K562 (cell line): ENCODE measurements at regions not wholly inside any gene's neighbourhood (a gene's known extent, or its start where the extent isn't known, plus 50 kb on each side); places are given as distances from the start of the nearest gene placed in this dataset.

Experiments
- NR3C1 ChIP-seq: sonication (generic); formaldehyde crosslinking; IDR thresholded peaks from 2 replicates; pipeline ENCODE4 v1.8.1; 2022; ENCODE audit warnings: missing genetic modification reagents
- POLR2AphosphoS5 ChIP-seq: IDR thresholded peaks from 2 replicates; pipeline ENCODE4 v1.6.1; 2011; ENCODE audit warnings: mild to moderate bottlenecking, low read depth, low read length, moderate library complexity; ENCODE audit not compliant: control insufficient read depth, insufficient read depth
- RCOR1 ChIP-seq, 2 experiments: IDR thresholded peaks; 2 replicates each; pipeline ENCODE4 v1.6.1; 2012; ENCODE audit warnings: low read depth in 2 of 2, low read length in 2 of 2, borderline replicate concordance in 1 of 2, improper control_type of control experiment in 1 of 2
- SIN3A ChIP-seq, 2 experiments: fragments of 150-350 bp in 1 of 2; IDR thresholded peaks; 2 replicates each; pipeline ENCODE4 v1.6.1; 2011 to 2016; ENCODE audit warnings: borderline replicate concordance in 2 of 2, low read depth in 2 of 2, low read length in 2 of 2, mild to moderate bottlenecking in 2 of 2, moderate library complexity in 2 of 2; ENCODE audit not compliant: control insufficient read depth in 1 of 2
- TCF7L2 ChIP-seq: fragments of 150-350 bp; IDR thresholded peaks from 2 replicates; pipeline ENCODE4 v1.6.1; 2016; ENCODE audit warnings: low read depth, mild to moderate bottlenecking, low read length, moderate library complexity
- ZNF174 ChIP-seq: fragments of 250-450 bp; sonication (Bioruptor Pico); IDR thresholded peaks from 2 replicates; pipeline ENCODE4 v1.4.0; 2020; ENCODE audit warnings: mild to moderate bottlenecking
- ZNF785 ChIP-seq: fragments of 250-450 bp; sonication (Bioruptor Pico); IDR thresholded peaks from 2 replicates; pipeline ENCODE4 v1.4.0; 2020; ENCODE audit warnings: mild to moderate bottlenecking
- TF ChIP-seq, protein P1 (sequence below), 3 experiments: IDR thresholded peaks in 2 of 3; conservative IDR thresholded peaks in 1 of 3; 2 replicates each; pipeline ENCODE4 v1.5.1; 2011 to 2012; ENCODE audit warnings: low read length in 3 of 3, mild to moderate bottlenecking in 3 of 3, control low read depth in 2 of 3, improper control_type of control experiment in 1 of 3, inconsistent platforms in 1 of 3, low read depth in 1 of 3, mixed read lengths in 1 of 3, moderate library complexity in 1 of 3; ENCODE audit not compliant: insufficient read depth in 2 of 3

DNA sequence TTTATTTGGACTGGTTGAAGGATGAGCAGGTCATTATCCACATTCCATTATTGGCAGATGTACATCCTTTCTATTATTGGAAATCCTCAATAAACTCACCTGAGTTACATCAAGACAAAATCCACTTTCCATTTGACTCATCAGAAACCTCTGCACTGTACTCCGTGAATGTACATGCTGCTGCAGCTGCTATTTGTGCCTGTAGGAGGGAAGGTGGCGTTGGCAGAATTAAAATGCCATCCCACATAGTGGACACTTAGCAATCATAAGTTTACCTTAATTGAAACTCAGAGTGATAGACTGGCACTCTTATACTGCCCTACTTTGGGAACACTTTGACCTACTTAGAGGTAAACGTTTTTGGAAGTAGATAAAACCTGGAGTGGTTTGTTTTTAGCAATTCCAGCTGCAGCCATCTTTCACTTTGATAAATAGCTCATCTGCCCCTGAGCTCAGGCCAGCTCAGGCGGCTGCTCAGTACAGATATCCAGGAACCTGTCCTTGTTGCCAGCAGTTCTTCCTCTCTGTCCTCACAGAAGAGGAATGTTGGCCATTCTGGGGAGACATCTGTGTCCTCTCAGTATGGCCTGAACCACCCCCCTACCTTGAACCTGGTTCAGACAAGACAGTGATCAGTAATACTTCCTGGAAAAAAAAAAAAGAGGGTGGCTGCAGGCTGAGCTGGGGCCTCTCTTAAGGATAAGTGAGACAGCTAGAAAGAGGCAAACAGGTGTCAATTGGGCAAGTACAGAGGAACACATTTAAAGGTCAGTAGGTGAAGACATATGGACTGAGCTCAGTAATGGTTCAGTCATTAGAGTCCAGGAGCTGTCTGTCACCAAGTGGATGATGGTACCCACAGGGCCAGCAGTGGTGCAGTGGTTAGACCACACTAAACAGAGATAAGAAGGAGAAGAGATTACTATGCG lies 153.4 kb upstream of the UMPS start:
- TF ChIP-seq RCOR1 (IDR thresholded peaks at IDR 0.05; ENCODE audit: borderline replicate concordance in 1 of 2, low read depth in 2 of 2, low read length in 2 of 2) (no peak), NR3C1 (CRISPR knock-in tag) (no peak), TCF7L2 (no peak), POLR2AphosphoS5 (0 out of 2 replicates have a peak, but pooled peaks have one; percentile 35), ZNF174 (CRISPR knock-in tag) (no peak), ZNF785 (no peak), SIN3A (IDR thresholded peaks at IDR 0.05; ENCODE audit: borderline replicate concordance in 2 of 2, control insufficient read depth in 1 of 2, low read depth in 2 of 2, low read length in 2 of 2) (no peak)
- TF ChIP-seq, protein P1, sequence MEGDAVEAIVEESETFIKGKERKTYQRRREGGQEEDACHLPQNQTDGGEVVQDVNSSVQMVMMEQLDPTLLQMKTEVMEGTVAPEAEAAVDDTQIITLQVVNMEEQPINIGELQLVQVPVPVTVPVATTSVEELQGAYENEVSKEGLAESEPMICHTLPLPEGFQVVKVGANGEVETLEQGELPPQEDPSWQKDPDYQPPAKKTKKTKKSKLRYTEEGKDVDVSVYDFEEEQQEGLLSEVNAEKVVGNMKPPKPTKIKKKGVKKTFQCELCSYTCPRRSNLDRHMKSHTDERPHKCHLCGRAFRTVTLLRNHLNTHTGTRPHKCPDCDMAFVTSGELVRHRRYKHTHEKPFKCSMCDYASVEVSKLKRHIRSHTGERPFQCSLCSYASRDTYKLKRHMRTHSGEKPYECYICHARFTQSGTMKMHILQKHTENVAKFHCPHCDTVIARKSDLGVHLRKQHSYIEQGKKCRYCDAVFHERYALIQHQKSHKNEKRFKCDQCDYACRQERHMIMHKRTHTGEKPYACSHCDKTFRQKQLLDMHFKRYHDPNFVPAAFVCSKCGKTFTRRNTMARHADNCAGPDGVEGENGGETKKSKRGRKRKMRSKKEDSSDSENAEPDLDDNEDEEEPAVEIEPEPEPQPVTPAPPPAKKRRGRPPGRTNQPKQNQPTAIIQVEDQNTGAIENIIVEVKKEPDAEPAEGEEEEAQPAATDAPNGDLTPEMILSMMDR (IDR thresholded peaks at IDR 0.05 in 2 of 3, conservative IDR thresholded peaks at IDR 0.05 in 1 of 3; ENCODE audit: insufficient read depth in 2 of 3, low read depth in 1 of 3, low read length in 3 of 3): 0 out of 6 replicates have a peak, but pooled peaks of 1 of the 3 experiments have one; percentile 26
